ENCODE measurements at regions not wholly inside any gene's neighbourhood (a gene's known extent, or its start where the extent isn't known, plus 50 kb on each side); places are given as distances from the start of the nearest gene placed in this dataset.

DNA sequence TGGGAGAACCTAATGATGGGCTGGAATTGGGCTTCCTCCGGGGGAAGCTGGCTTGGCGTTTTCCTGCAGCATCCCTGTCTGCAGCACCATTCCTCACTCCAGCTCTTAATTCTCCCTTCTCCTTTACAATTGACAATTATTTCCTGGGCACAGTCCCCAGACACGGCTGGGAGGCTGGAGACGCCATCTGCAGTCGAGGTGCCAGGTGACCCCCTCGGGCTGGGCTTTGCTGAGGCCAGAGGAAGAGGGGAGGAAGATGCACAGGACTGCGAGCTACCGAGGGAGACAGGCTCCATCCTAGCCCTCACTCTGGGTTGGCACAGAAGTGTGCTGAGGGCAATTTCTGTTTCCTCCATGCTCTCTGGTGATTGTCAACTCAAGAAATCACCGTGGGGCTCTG is 453.8 kb downstream of the PTPRU start:
- Histone ChIP-seq H3K36me3 (no peaks in the 10 kb centered on the region), H3K9me3 (peaks cover 0 to 18% (median 0%) of the 10 kb centered on the region in 3 donors), H3K4me1 (peaks cover 0 to 10% (median 0%) of the 10 kb centered on the region in 3 donors), H3K27ac (no peak overlapping the region), H3K4me3 (no peak overlapping the region), H3K27me3 (peaks cover 77% of the 10 kb centered on the region)
- no peak for ATAC-seq
- TF ChIP-seq POLR2A (IDR thresholded peaks at IDR 0.05) (no peak), EP300 (IDR thresholded peaks at IDR 0.05) (no peak), POLR2AphosphoS5 (IDR thresholded peaks at IDR 0.05) (no peak), CTCF (IDR thresholded peaks at IDR 0.05) (no peak)
- 33 to 54% methylated on average over 5 to 8 of the region's 9 CpGs for WGBS, 2 donors (ENCODE audit: low coverage in 1 of 2)

DNA sequence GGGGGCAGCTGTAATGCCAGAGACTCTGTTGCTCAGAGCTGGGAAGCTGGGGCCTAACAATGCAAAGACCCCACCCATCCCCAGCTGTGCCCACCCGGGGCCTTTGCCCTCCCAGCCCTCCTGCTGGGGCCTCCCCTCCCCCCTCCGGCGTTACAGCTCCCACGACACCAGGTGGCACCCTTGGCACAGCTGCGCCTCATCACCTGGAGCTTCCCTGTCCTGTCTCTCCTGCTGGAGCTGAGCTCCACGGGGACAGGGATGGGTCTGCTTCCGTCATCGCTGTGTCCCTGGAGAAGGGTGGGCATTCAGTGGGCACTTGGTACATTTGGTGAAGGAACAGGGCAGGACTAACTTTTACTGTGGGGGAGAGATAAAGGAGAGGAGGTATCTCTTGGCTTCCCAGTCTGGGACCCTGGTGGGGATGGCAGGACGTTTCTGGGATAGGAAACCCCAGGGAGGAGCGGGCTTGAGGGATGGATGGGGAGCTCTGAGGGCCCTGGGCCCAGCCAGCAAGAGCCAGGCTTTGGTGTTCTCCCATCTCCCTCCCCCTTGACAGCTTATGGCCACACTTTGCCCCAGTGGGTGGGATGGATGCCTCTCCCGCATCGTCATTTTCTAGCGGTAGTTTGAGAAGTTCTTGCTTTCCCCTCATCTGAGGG is 453.2 kb downstream of the PTPRU start:
- 79% methylated on average over 3 of the region's 13 CpGs; no CpG with 5 or more reads in 1 of the 2 donors for WGBS, 2 donors (ENCODE audit: low coverage in 1 of 2)
- Histone ChIP-seq H3K4me1 (peaks cover 0 to 10% (median 0%) of the 10 kb centered on the region in 3 donors), H3K9me3 (peaks cover 0 to 18% (median 0%) of the 10 kb centered on the region in 3 donors), H3K36me3 (no peaks in the 10 kb centered on the region), H3K27ac (no peak overlapping the region), H3K4me3 (no peak overlapping the region), H3K27me3 (peaks cover 77% of the 10 kb centered on the region)
- no peak for ATAC-seq
- TF ChIP-seq POLR2AphosphoS5 (IDR thresholded peaks at IDR 0.05) = no peak
- TF ChIP-seq EP300 (IDR thresholded peaks at IDR 0.05) = no peak
- no peak for TF ChIP-seq POLR2A (IDR thresholded peaks at IDR 0.05)
- no peak for TF ChIP-seq CTCF (IDR thresholded peaks at IDR 0.05)

DNA sequence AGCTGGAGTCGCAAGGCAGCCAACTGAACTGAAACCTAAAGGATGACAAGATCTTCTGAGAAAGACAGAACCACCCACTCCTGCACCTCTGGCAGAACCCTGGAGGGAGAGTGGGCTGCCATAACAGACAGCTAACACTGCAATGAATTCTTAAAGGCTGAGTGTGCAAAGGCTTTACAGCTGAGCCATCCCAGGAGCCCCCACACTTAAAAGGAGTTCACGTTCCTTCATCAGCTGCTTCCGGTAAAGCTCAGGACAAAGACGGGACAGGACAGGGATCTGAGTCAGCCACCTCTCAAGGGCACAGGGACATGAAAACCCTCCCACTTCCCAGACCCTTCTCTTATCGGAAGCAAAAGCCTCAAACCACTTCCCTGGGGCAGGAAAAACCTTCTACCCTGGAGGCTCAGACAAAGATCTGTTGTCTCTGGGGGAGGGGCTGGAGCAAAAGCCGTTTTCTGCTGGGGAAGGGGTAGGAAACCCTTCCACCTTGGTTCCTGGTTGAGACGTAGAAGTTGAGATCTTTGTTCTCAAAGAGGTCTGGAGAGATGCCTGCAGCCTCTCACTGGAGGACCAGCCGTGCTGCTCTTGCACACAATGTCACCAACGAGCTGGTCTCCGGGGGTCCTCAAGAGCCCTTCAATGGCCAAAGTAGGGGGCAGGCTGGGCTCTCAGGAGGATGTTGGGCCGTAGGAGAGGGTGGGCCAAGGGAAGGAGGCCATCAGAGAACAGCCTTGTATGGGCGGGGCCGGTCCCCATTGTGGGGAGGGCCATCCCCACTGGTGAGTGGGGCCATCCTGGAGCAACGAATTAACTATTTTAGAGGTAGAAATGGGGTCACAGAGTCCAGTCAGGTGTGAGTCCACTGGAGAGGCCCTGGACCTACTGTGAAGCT is 452.4 kb downstream of the PTPRU start:
- WGBS, 2 donors (ENCODE audit: low coverage in 1 of 2) = 38% methylated on average over 7 of the region's 14 CpGs; no CpG with 5 or more reads in 1 of the 2 donors

DNA sequence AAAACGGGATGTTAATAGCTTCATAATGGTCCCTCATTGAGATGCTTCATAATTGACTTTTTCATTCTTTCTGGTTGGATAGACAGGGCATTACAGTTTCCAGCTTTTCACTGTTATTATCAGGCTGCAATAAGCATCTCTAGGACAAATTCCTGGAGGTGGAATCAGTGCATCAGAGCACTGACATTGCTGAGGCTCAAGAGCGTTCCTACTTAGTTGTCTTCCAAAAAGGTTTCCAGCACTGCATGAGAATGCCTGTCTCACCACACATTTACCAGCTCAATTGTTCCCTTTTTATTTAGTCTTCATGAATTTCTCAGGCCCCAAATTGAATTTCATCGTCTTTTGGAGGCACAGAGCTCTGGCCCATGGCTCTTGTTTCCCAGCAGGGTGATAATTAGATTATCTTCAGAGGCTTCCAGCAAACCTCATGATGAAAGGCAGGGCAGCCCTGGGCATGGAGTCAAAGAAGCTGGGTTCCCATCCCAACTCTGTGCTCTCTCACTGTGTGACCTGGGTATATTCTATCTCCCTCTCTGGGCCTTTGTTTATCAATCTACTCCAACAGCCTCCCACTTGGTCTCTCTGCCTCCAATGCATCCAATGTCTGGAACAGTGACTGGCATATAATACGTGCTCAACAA is 451.4 kb downstream of the PTPRU start:
- TF ChIP-seq POLR2AphosphoS5 (IDR thresholded peaks at IDR 0.05) (no peak), POLR2A (IDR thresholded peaks at IDR 0.05) (no peak), CTCF (IDR thresholded peaks at IDR 0.05) (no peak), EP300 (IDR thresholded peaks at IDR 0.05) (no peak)
- 32 to 49% methylated on average over 3 to 4 of the region's 4 CpGs for WGBS, 2 donors (ENCODE audit: low coverage in 1 of 2)
- ATAC-seq = no peak
- Histone ChIP-seq H3K36me3 (no peaks in the 10 kb centered on the region), H3K4me3 (no peak overlapping the region), H3K27me3 (peaks cover 74% of the 10 kb centered on the region), H3K9me3 (peaks cover 0 to 2% (median 0%) of the 10 kb centered on the region in 3 donors), H3K4me1 (peaks cover 0 to 16% (median 0%) of the 10 kb centered on the region in 3 donors), H3K27ac (no peak overlapping the region)

More for the DNA sequence above, 452.4 kb downstream of the PTPRU start:
- H3K36me3 ChIP-seq = no peaks in the 10 kb centered on the region
- no peak overlapping the region for H3K4me3 ChIP-seq
- peaks cover 0 to 10% (median 0%) of the 10 kb centered on the region in 3 donors for H3K4me1 ChIP-seq
- peaks cover 80% of the 10 kb centered on the region for H3K27me3 ChIP-seq
- no peak for TF ChIP-seq POLR2A (IDR thresholded peaks at IDR 0.05)
- no peak for TF ChIP-seq POLR2AphosphoS5 (IDR thresholded peaks at IDR 0.05)
- no peak for TF ChIP-seq CTCF (IDR thresholded peaks at IDR 0.05)
- no peak for TF ChIP-seq EP300 (IDR thresholded peaks at IDR 0.05)
- peaks cover 0 to 12% (median 0%) of the 10 kb centered on the region in 3 donors for H3K9me3 ChIP-seq
- no peak for ATAC-seq
- H3K27ac ChIP-seq = no peak overlapping the region
